Heart right ventricle (tissue), 16 donors: ENCODE measurements at regions not wholly inside any gene's neighbourhood (a gene's known extent, or its start where the extent isn't known, plus 50 kb on each side); places are given as distances from the start of the nearest gene placed in this dataset.

ENCODE experiments used
- ATAC-seq, 8 donors: fragments of 200-7000 bp; cut with Tn5 transposase; one replicate each; pipeline ENCODE4 v1.9.1; 2020; ENCODE audit warnings: mild to moderate bottlenecking in 8 of 8, moderate library complexity in 8 of 8, moderate number of reproducible peaks in 1 of 8
- DNase-seq, 2 donors: peaks; one replicate each; pipeline ENCODE4 v3.0.0-alpha.2; 2020
- H3K27ac ChIP-seq, 10 donors: fragments of 200-600 bp; sonication (generic) in 2 of 10; one replicate each; pipeline versions ENCODE4 v1.5.0 to v1.8.0; 2020 to 2022; ENCODE audit warnings: mild to moderate bottlenecking in 3 of 10
- H3K27me3 ChIP-seq, 7 donors: fragments of 200-600 bp; one replicate each; pipeline ENCODE4 v1.8.0; 2021 to 2022; ENCODE audit warnings: mild to moderate bottlenecking in 2 of 7
- H3K36me3 ChIP-seq, 9 donors: fragments of 200-600 bp; sonication (generic) in 1 of 9; one replicate each; pipeline versions ENCODE4 v1.5.0 to v1.8.0; 2020 to 2022; ENCODE audit warnings: mild to moderate bottlenecking in 2 of 9
- H3K4me1 ChIP-seq, 9 donors: fragments of 200-600 bp; sonication (generic) in 1 of 9; one replicate each; pipeline versions ENCODE4 v1.5.0 to v1.8.0; 2020 to 2022; ENCODE audit warnings: mild to moderate bottlenecking in 4 of 9
- H3K4me3 ChIP-seq, 10 donors: fragments of 200-600 bp; sonication (generic) in 2 of 10; one replicate each; pipeline versions ENCODE4 v1.5.0 to v1.8.0; 2020 to 2022; ENCODE audit warnings: mild to moderate bottlenecking in 7 of 10, moderate library complexity in 2 of 10
- H3K9me3 ChIP-seq, 11 donors: fragments of 200-600 bp in 10 of 11; sonication (generic) in 2 of 11; one replicate each; pipeline versions ENCODE4 v1.5.0 to v1.8.0; 2013 to 2022; ENCODE audit warnings: mild to moderate bottlenecking in 2 of 11, control low read depth in 1 of 11, moderate library complexity in 1 of 11
- CTCF ChIP-seq, 9 donors: fragments of 200-600 bp; sonication (generic) in 2 of 9; IDR thresholded peaks; one replicate each; pipeline versions ENCODE4 v1.5.0 to v1.8.0; 2021 to 2022; ENCODE audit warnings: antibody characterized with exemption in 9 of 9, mild to moderate bottlenecking in 5 of 9, moderate library complexity in 1 of 9
- WGBS, 2 donors: extraction: QIAGEN DNeasy Blood & Tissue Kit; methylation state at CpG; one replicate each; pipeline ENCODE4 v1.1.7; 2013; ENCODE audit warnings: inconsistent platforms in 1 of 2; 5-methylcytosine and 5-hydroxymethylcytosine counted together
- intact Hi-C, 10 donors: fragments of 100-400 bp; cut with DNase I; formaldehyde crosslinking; loops; one replicate each; pipeline versions ENCODE4 v1.11.1 to v1.14.2; 2022
- donor health status: Arrhythmogenic right ventricular cardiomyopathy.
- donor health status: ischemic (EF 13 %, LVEDD 7.1; RV severe dilation, severe dysfunction).
- donor health status: healthy with polysubstance abuse.
- donor health status: DM: no; HTN: yes; CAD: no.
- donor health status: DM: no; HTN: no; CAD: no.
- donor health status: ischemic (EF 25% LVEDD 6.9; RV normal size, moderate dysfunction).
- donor health status: ischemic (EF 25% LVEDD 5.7; RV mildly dilated, moderate dysfunction).
- donor health status: healthy.
- donor health status: DM: yes; HTN: yes; CAD: no.
- donor health status: Ischemic cardiomyopathy.
- donor health status: ischemic (EF 35%, LVEDD 5.7; RV mildly dilated, moderate dysfunction).
- donor health status: nonischemic (EF 11% LVEDD 7.7; RV severe dilation, severe dysfunction).
- donor health status: DM: yes; HTN: yes; CAD: no.
- donor health status: PGD.
- donor health status: ischemic (EF 29% LVEDD 5.4; RV normal size, mild dysfunction).
- donor health status: nonischemic (EF 23%, LVEDD 6.1; RV moderate dilation, normal function).

DNA sequence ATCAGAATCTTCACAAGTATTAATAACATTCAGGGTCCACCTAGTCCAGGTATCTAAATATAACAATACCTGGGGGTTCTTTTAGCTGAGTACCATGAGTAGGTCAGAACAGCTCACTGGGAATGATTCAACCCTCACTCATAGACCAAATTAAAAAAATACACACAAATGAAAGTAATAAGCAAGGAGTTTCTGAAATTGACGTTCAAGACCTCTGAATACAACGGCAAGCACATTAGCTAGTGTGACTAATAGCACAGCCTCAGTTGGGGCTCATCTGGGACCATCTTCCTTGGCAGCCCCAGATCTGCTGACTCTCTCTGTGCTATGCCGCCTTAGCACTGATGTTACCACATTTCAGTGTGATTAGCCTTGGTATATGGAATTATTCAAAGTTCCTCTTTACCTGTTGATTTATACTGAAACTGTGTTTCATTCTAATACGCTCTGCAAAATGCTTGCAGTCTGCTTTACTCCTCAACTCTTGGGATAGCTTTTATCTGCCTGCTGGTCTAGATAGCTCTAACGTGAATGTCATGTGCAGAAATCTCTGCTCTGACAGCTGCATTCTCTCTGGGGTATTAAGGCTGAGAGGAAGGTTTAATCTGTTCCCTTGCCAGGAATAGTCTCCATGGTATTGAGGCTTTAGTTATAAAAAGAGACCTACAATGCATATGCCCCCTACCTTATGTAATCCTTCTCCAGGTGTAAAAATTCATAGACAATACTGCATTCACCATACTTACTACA is 153.3 kb downstream of the METTL4 start:
- TF ChIP-seq CTCF (IDR thresholded peaks at IDR 0.05): no peak
- Histone ChIP-seq H3K27ac (no peak overlapping the region), H3K9me3 (peaks cover 0 to 2% (median 0%) of the 10 kb centered on the region in 11 donors), H3K27me3 (no peaks in the 10 kb centered on the region), H3K36me3 (no peaks in the 10 kb centered on the region), H3K4me1 (no peaks in the 10 kb centered on the region), H3K4me3 (no peak overlapping the region)
- ATAC-seq (no peak), DNase-seq (no peak)
- WGBS, 2 donors: 52 to 53% methylated on average over 5 of the region's 5 CpGs
- intact Hi-C loops: no loop called here

- intact Hi-C loops: no loop called here
- 82 to 87% methylated on average over 4 of the region's 4 CpGs for WGBS, 2 donors
- peaks cover 0 to 2% (median 0%) of the 10 kb centered on the region in 11 donors for H3K9me3 ChIP-seq
- H3K27me3 ChIP-seq: no peaks in the 10 kb centered on the region
- ATAC-seq: no peak
- no peak for TF ChIP-seq CTCF (IDR thresholded peaks at IDR 0.05)
- no peaks in the 10 kb centered on the region for H3K4me1 ChIP-seq
- no peaks in the 10 kb centered on the region for H3K36me3 ChIP-seq
- no peak for DNase-seq
- no peak overlapping the region for H3K4me3 ChIP-seq
- no peak overlapping the region for H3K27ac ChIP-seq
Measured at GRCh38 chr18:2420367-2420766, 150.9 kb downstream of the METTL4 start.

- ATAC-seq (no peak), DNase-seq (no peak)
- WGBS, 2 donors: 52 to 71% methylated on average over 5 of the region's 5 CpGs
- Histone ChIP-seq H3K36me3 (no peaks in the 10 kb centered on the region), H3K27ac (no peak overlapping the region), H3K27me3 (no peaks in the 10 kb centered on the region), H3K9me3 (no peaks in the 10 kb centered on the region), H3K4me3 (no peak overlapping the region), H3K4me1 (no peaks in the 10 kb centered on the region)
- intact Hi-C loops: no loop called here
- no peak for TF ChIP-seq CTCF (IDR thresholded peaks at IDR 0.05)
Measured at GRCh38 chr18:2423761-2424160, 147.5 kb downstream of the METTL4 start.

GRCh38 chr18:2424420-2424819 is 146.9 kb downstream of the METTL4 start:
- 36 to 39% methylated on average over 3 of the region's 3 CpGs for WGBS, 2 donors
- ATAC-seq (no peak), DNase-seq (no peak)
- Histone ChIP-seq H3K27me3 (no peaks in the 10 kb centered on the region), H3K4me1 (no peaks in the 10 kb centered on the region), H3K36me3 (no peaks in the 10 kb centered on the region), H3K9me3 (peaks cover 0 to 3% (median 0%) of the 10 kb centered on the region in 11 donors), H3K27ac (no peak overlapping the region), H3K4me3 (no peak overlapping the region)
- intact Hi-C loops: no loop called here
- no peak for TF ChIP-seq CTCF (IDR thresholded peaks at IDR 0.05)
